ENCODE measurements at regions not wholly inside any gene's neighbourhood (a gene's known extent, or its start where the extent isn't known, plus 50 kb on each side); places are given as distances from the start of the nearest gene placed in this dataset.

- no peaks in the 10 kb centered on the region for H3K4me1 ChIP-seq (ENCODE audit: control insufficient read depth in 1 of 2, insufficient read depth in 2 of 2, low read length in 2 of 2)
- BruUV-seq (replicated peaks) = no TSS peak
- no peaks in the 10 kb centered on the region for H3K27me3 ChIP-seq (ENCODE audit: insufficient read depth, low read length)
- ChIA-PET RAD21 (ENCODE audit: low non-redundant PET in 1 of 2, low total read pairs in 2 of 2, uncharacterized antibody in 2 of 2, unreplicated experiment in 2 of 2) (no interaction called here), CTCF (no interaction called here), POLR2A (no interaction called here)
- no peak overlapping the region for H3K27ac ChIP-seq (ENCODE audit: low read depth, low read length)
- no peak for DNase-seq (ENCODE audit: low read depth, low spot score)
- no peak overlapping the region for H3K4me3 ChIP-seq (replicated peaks in 1 of 2; ENCODE audit: low read depth in 1 of 2, low read length in 2 of 2)
- H3K4me2 ChIP-seq (ENCODE audit: low read length) = no peak overlapping the region
- no peak for TF ChIP-seq EZH2phosphoT487 (IDR thresholded peaks at IDR 0.05; ENCODE audit: borderline replicate concordance)
- TF ChIP-seq EGR1 (IDR thresholded peaks at IDR 0.05; ENCODE audit: low read depth) = no peak
- TF ChIP-seq YY1 (IDR thresholded peaks at IDR 0.05; ENCODE audit: extremely low read depth, insufficient replicate concordance, low read depth, low read length) = no peak
- no peak for TF ChIP-seq JUND (IDR thresholded peaks at IDR 0.05)
- no peak for TF ChIP-seq SP1 (IDR thresholded peaks at IDR 0.05; ENCODE audit: low read depth)
- TF ChIP-seq CEBPB (IDR thresholded peaks at IDR 0.05; ENCODE audit: low read depth) = no peak
- no peak for TF ChIP-seq MAX (IDR thresholded peaks at IDR 0.05)
- TF ChIP-seq CBX3 (IDR thresholded peaks at IDR 0.05; ENCODE audit: low read depth) = no peak
- no peak for TF ChIP-seq SRF (IDR thresholded peaks at IDR 0.05; ENCODE audit: low read depth)
- no peak for TF ChIP-seq REST (IDR thresholded peaks at IDR 0.05; ENCODE audit: low read depth)
- no peak for TF ChIP-seq SIN3A (IDR thresholded peaks at IDR 0.05; ENCODE audit: low read depth)
- TF ChIP-seq POLR2A (IDR thresholded peaks at IDR 0.05; ENCODE audit: borderline replicate concordance, extremely low read depth, insufficient read depth, insufficient read length) = no peak
- no peak for TF ChIP-seq ZFX (IDR thresholded peaks at IDR 0.05)
- no peak for TF ChIP-seq FOSL1 (IDR thresholded peaks at IDR 0.05; ENCODE audit: low read depth)
- TF ChIP-seq EZH2 (IDR thresholded peaks at IDR 0.05) = no peak
- no peaks in the 10 kb centered on the region for H3K79me2 ChIP-seq (ENCODE audit: insufficient read depth, low read length)
- ATAC-seq = no peak
- no peak overlapping the region for H3K9ac ChIP-seq (ENCODE audit: low read length)
- H2AFZ ChIP-seq (ENCODE audit: low read depth, low read length, poor library complexity, severe bottlenecking) = no peak overlapping the region
- no peaks in the 10 kb centered on the region for H3K9me3 ChIP-seq (ENCODE audit: control insufficient read depth in 1 of 2, insufficient read depth in 1 of 2, low read depth in 1 of 2, low read length in 2 of 2)
- H3K9me2 ChIP-seq (ENCODE audit: insufficient read depth) = no peaks in the 10 kb centered on the region
- intact Hi-C loops (cut with micrococcal nuclease) = no loop called here
- no peaks in the 10 kb centered on the region for H4K20me1 ChIP-seq (ENCODE audit: insufficient read depth)
- H3K36me3 ChIP-seq (ENCODE audit: control insufficient read depth in 1 of 2, insufficient read depth in 2 of 2, low read length in 2 of 2) = no peaks in the 10 kb centered on the region
Measured at GRCh38 chr14:41289025-41289424, 317.7 kb upstream of the LRFN5 start.
